Loucy (cell line): ENCODE measurements at regions not wholly inside any gene's neighbourhood (a gene's known extent, or its start where the extent isn't known, plus 50 kb on each side); places are given as distances from the start of the nearest gene placed in this dataset.

Experiments
- H2AFZ ChIP-seq: fragments of 200-600 bp; sonication (generic); 2 replicates; pipeline ENCODE4 v1.6.0; 2016; ENCODE audit warnings: antibody characterized with exemption, mild to moderate bottlenecking, low read length, moderate library complexity
- H3F3A ChIP-seq: fragments of 200-600 bp; 2 replicates; pipeline ENCODE4 v1.6.0; 2016; ENCODE audit warnings: antibody characterized with exemption, low read depth, mild to moderate bottlenecking
- H3K27me3 ChIP-seq: fragments of 200-600 bp; sonication (generic); 2 replicates; pipeline ENCODE4 v1.6.1; 2014; ENCODE audit warnings: low read length, mild to moderate bottlenecking; ENCODE audit not compliant: insufficient read depth, poor library complexity, severe bottlenecking
- H3K36me3 ChIP-seq: fragments of 200-600 bp; sonication (generic); 2 replicates; pipeline ENCODE4 v1.6.1; 2016; ENCODE audit warnings: low read length; ENCODE audit not compliant: insufficient read depth
- H3K4me1 ChIP-seq: fragments of 200-600 bp; sonication (generic); 2 replicates; pipeline ENCODE4 v1.5.1; 2014; ENCODE audit warnings: low read length, mild to moderate bottlenecking; ENCODE audit not compliant: insufficient read depth, poor library complexity, severe bottlenecking
- H3K4me2 ChIP-seq: fragments of 200-600 bp; sonication (generic); 2 replicates; pipeline ENCODE4 v1.6.0; 2014; ENCODE audit warnings: antibody characterized with exemption, low read length, low read depth, mild to moderate bottlenecking; ENCODE audit not compliant: poor library complexity, severe bottlenecking
- H3K4me3 ChIP-seq: fragments of 200-600 bp; sonication (generic); 2 replicates; pipeline ENCODE4 v1.5.1; 2014; ENCODE audit warnings: low read length, mild to moderate bottlenecking, mixed read lengths; ENCODE audit not compliant: poor library complexity, severe bottlenecking
- H3K79me2 ChIP-seq: fragments of 200-600 bp; sonication (generic); 2 replicates; pipeline ENCODE4 v1.6.1; 2014; ENCODE audit warnings: low read length; ENCODE audit not compliant: insufficient read depth
- H3K9ac ChIP-seq: fragments of 200-600 bp; sonication (generic); 2 replicates; pipeline ENCODE4 v1.6.0; 2014; ENCODE audit warnings: mild to moderate bottlenecking, low read depth, low read length, moderate library complexity; ENCODE audit not compliant: poor library complexity, severe bottlenecking
- H3K9me2 ChIP-seq: fragments of 200-600 bp; sonication (generic); replicated peaks from 2 replicates; pipeline ENCODE4 v1.6.1; 2016; ENCODE audit warnings: low read depth, low read length, mixed read lengths
- H3K9me3 ChIP-seq: fragments of 200-600 bp; sonication (generic); 2 replicates; pipeline ENCODE4 v1.6.1; 2014; ENCODE audit warnings: mild to moderate bottlenecking, antibody characterized with exemption, low read length, low read depth; ENCODE audit not compliant: insufficient read depth
- H4K20me1 ChIP-seq: fragments of 200-600 bp; sonication (generic); 2 replicates; pipeline ENCODE4 v1.6.0; 2014; ENCODE audit warnings: antibody characterized with exemption, low read length, mild to moderate bottlenecking; ENCODE audit not compliant: insufficient read depth, poor library complexity, severe bottlenecking
- EZH2phosphoT487 ChIP-seq: fragments of 200-600 bp; IDR thresholded peaks from 2 replicates; pipeline ENCODE4 v1.6.1; 2018; ENCODE audit warnings: antibody characterized with exemption, mild to moderate bottlenecking, moderate library complexity, borderline replicate concordance
- TF ChIP-seq, protein P1 (sequence below): fragments of 200-600 bp; sonication (generic); conservative IDR thresholded peaks from 2 replicates; pipeline ENCODE4 v1.5.1; 2014; ENCODE audit warnings: mild to moderate bottlenecking, antibody characterized with exemption, low read length

DNA sequence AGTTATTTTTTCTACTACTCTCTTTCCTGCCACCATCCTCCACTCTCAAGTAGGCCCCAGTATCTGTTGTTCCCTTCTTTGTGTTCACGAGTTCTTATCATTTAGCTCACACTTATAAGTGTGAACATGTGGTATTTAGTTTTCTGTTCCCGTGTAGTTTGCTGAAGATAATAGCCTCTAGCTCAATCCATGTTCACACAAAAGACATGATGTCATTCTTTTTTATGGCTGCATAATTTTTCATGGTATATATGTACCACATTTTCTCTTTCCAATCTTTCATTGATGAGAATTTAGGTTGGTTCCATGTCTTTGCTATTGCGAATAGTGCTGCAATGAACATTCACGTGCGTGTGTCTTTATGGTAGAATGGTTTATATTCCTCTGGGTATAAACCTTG, 237.9 kb upstream of the FERMT1 start:
- Histone ChIP-seq H3F3A (no peaks in the 10 kb centered on the region), H2AFZ (no peak overlapping the region), H3K36me3 (no peaks in the 10 kb centered on the region), H3K27me3 (no peaks in the 10 kb centered on the region), H3K9me3 (no peaks in the 10 kb centered on the region), H3K9me2 (no peaks in the 10 kb centered on the region), H3K4me3 (no peak overlapping the region), H3K4me1 (no peaks in the 10 kb centered on the region), H3K79me2 (no peaks in the 10 kb centered on the region), H3K9ac (no peak overlapping the region), H3K4me2 (no peak overlapping the region), H4K20me1 (no peaks in the 10 kb centered on the region)
- TF ChIP-seq, protein P1, sequence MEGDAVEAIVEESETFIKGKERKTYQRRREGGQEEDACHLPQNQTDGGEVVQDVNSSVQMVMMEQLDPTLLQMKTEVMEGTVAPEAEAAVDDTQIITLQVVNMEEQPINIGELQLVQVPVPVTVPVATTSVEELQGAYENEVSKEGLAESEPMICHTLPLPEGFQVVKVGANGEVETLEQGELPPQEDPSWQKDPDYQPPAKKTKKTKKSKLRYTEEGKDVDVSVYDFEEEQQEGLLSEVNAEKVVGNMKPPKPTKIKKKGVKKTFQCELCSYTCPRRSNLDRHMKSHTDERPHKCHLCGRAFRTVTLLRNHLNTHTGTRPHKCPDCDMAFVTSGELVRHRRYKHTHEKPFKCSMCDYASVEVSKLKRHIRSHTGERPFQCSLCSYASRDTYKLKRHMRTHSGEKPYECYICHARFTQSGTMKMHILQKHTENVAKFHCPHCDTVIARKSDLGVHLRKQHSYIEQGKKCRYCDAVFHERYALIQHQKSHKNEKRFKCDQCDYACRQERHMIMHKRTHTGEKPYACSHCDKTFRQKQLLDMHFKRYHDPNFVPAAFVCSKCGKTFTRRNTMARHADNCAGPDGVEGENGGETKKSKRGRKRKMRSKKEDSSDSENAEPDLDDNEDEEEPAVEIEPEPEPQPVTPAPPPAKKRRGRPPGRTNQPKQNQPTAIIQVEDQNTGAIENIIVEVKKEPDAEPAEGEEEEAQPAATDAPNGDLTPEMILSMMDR = no peak
- no peak for TF ChIP-seq EZH2phosphoT487

DNA sequence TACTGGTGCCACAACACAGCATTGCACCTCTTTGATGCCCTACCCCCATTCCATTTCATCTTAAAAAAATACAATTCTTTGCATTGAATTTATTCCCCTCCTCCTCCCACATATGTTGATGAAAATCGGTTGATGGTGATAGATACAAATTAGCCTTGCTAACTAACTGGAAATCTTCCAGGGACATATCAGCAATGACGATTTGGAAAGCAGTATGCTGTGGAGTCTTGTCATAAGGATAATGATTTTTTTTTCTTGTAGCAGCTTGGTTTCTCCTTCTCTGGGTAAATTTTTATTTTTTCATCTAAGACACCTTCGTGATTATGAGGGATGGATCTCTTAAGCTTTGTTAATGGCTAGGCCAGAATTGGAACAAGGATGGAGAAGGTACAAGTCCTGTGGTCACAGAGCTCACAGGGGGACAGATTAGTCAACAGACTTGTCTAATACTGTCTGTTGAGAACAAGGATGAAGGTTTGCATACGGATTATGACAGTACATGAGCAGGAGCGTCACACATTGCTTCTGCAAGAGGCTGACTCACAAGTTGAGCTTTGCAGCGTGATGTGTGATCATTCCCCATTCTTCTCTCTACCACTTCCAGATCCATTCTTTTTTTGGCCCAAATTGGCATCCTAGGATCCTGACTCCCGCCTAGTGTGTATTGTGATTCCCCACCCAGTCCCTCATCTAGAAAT, 233.1 kb upstream of the FERMT1 start:
- no peaks in the 10 kb centered on the region for H3K27me3 ChIP-seq
- no peak overlapping the region for H2AFZ ChIP-seq
- no peak for TF ChIP-seq EZH2phosphoT487
- TF ChIP-seq, protein P1 = no peak
- H3K4me3 ChIP-seq = no peak overlapping the region
- no peaks in the 10 kb centered on the region for H3F3A ChIP-seq
- no peaks in the 10 kb centered on the region for H3K9me3 ChIP-seq
- H3K9ac ChIP-seq = no peak overlapping the region
- H3K9me2 ChIP-seq = no peaks in the 10 kb centered on the region
- H4K20me1 ChIP-seq = no peaks in the 10 kb centered on the region
- H3K79me2 ChIP-seq = no peaks in the 10 kb centered on the region
- H3K36me3 ChIP-seq = no peaks in the 10 kb centered on the region
- H3K4me1 ChIP-seq = no peaks in the 10 kb centered on the region
- H3K4me2 ChIP-seq = no peak overlapping the region

DNA sequence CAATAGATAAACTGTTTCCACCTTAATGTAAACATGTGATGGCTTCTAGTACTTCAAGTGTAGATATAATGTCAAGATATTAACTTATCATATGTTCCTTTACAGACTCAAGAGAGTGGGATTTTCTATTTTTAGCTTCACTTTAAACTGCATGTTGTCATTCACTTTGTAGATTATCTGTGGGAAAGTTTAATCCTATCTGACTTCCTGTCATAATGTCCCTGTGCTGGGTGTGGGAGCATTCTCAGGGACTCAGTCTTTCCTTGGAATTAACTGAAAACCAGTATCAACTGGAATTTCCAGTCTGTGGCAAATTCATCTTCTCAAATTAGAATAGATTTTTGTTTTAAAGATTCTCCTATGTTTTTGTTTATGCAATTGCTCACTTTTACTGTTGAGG, 226.1 kb upstream of the FERMT1 start:
- no peak overlapping the region for H3K4me3 ChIP-seq
- TF ChIP-seq, protein P1 = no peak
- no peak for TF ChIP-seq EZH2phosphoT487
- no peak overlapping the region for H3K9ac ChIP-seq
- no peaks in the 10 kb centered on the region for H3K4me1 ChIP-seq
- no peaks in the 10 kb centered on the region for H3K27me3 ChIP-seq
- H3K9me2 ChIP-seq = no peaks in the 10 kb centered on the region
- H2AFZ ChIP-seq = no peak overlapping the region
- H4K20me1 ChIP-seq = no peaks in the 10 kb centered on the region
- no peak overlapping the region for H3K4me2 ChIP-seq
- no peaks in the 10 kb centered on the region for H3K9me3 ChIP-seq
- H3F3A ChIP-seq = no peaks in the 10 kb centered on the region
- H3K36me3 ChIP-seq = no peaks in the 10 kb centered on the region
- H3K79me2 ChIP-seq = no peaks in the 10 kb centered on the region
